ENCODE measurements at regions not wholly inside any gene's neighbourhood (a gene's known extent, or its start where the extent isn't known, plus 50 kb on each side); places are given as distances from the start of the nearest gene placed in this dataset.

DNA sequence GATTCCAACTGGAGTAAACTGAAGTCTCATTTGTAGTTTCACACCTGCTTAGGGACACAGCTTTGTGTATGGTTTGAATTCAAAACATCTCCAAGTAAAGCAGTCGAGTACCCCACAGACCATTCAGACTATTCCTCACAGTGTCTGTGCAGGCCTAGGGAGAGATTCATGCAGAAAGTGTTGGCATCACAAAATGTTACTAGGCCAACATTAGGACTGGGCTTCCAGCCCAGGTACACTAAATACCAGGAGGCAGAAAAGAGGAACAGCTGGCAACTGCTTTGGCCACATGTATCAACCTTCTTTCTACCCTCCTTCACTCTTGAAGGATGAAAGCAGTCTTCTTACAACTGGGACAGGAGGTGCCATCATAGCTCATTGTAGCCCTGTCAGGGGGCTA, 270.4 kb upstream of the TMEFF2 start:
- ChIA-PET POLR2A (no interaction called here), CTCF (no interaction called here)
- no peaks in the 10 kb centered on the region for H3K27me3 ChIP-seq (replicated peaks; ENCODE audit: control insufficient read depth, insufficient read depth, low read length)
- intact Hi-C loops (cut with micrococcal nuclease; ENCODE audit: unreplicated experiment): no loop called here
- H3K27ac Mint-ChIP-seq (ENCODE audit: unreplicated experiment): no peak overlapping the region
- H3K9me3 ChIP-seq: no peaks in the 10 kb centered on the region
- no peaks in the 10 kb centered on the region for H3K36me3 Mint-ChIP-seq (ENCODE audit: insufficient read depth, unreplicated experiment)
- H3K4me3 Mint-ChIP-seq (ENCODE audit: unreplicated experiment): no peak overlapping the region
- H3K27me3 Mint-ChIP-seq (ENCODE audit: insufficient read depth, unreplicated experiment): no peaks in the 10 kb centered on the region
- H3K4me1 ChIP-seq: no peaks in the 10 kb centered on the region
- TF ChIP-seq, protein P1, sequence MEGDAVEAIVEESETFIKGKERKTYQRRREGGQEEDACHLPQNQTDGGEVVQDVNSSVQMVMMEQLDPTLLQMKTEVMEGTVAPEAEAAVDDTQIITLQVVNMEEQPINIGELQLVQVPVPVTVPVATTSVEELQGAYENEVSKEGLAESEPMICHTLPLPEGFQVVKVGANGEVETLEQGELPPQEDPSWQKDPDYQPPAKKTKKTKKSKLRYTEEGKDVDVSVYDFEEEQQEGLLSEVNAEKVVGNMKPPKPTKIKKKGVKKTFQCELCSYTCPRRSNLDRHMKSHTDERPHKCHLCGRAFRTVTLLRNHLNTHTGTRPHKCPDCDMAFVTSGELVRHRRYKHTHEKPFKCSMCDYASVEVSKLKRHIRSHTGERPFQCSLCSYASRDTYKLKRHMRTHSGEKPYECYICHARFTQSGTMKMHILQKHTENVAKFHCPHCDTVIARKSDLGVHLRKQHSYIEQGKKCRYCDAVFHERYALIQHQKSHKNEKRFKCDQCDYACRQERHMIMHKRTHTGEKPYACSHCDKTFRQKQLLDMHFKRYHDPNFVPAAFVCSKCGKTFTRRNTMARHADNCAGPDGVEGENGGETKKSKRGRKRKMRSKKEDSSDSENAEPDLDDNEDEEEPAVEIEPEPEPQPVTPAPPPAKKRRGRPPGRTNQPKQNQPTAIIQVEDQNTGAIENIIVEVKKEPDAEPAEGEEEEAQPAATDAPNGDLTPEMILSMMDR (IDR thresholded peaks at IDR 0.05; ENCODE audit: insufficient read depth in 1 of 2, low read depth in 1 of 2, low read length in 1 of 2, severe bottlenecking in 1 of 2, unreplicated experiment in 1 of 2): no peak
- no peak overlapping the region for H3K4me3 ChIP-seq (ENCODE audit: low read depth, low read length)
- H3K4me1 Mint-ChIP-seq (ENCODE audit: low read depth, unreplicated experiment): no peaks in the 10 kb centered on the region
- H3K36me3 ChIP-seq (ENCODE audit: control insufficient read depth, insufficient read depth, low read length): no peaks in the 10 kb centered on the region
- no peaks in the 10 kb centered on the region for H3K9me3 Mint-ChIP-seq (ENCODE audit: unreplicated experiment)
- DNase-seq: no peak
- no TSS peak for BruUV-seq (replicated peaks)

DNA sequence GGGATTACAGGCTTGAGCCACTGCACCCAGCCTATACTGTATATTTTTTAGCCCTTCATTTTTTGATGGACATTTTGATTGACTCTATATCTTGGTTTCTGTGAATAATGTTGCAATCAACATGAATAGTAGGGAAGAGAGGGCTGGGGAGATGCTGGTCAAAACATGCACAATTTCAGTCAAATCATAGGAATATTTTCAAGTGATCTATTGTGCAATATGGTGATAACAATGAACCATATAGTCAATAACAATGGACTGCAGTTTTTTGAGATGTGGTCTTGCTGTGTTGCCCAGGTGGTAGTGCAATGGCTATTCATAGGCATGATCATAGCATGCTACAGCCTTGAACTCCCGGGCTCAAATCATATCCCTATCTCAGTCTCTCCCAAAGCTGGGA, 264.7 kb upstream of the TMEFF2 start:
- no peaks in the 10 kb centered on the region for H3K27me3 ChIP-seq (replicated peaks; ENCODE audit: control insufficient read depth, insufficient read depth, low read length)
- Mint-ChIP-seq H3K4me3 (ENCODE audit: unreplicated experiment) (no peak overlapping the region), H3K4me1 (ENCODE audit: low read depth, unreplicated experiment) (no peaks in the 10 kb centered on the region), H3K27ac (ENCODE audit: unreplicated experiment) (no peak overlapping the region), H3K27me3 (ENCODE audit: insufficient read depth, unreplicated experiment) (no peaks in the 10 kb centered on the region), H3K9me3 (ENCODE audit: unreplicated experiment) (no peaks in the 10 kb centered on the region), H3K36me3 (ENCODE audit: insufficient read depth, unreplicated experiment) (no peaks in the 10 kb centered on the region)
- CTCF ChIA-PET: no interaction called here
- BruUV-seq (replicated peaks): no TSS peak
- H3K4me3 ChIP-seq (ENCODE audit: low read depth, low read length): no peak overlapping the region
- POLR2A ChIA-PET: no interaction called here
- no peaks in the 10 kb centered on the region for H3K9me3 ChIP-seq
- H3K4me1 ChIP-seq: no peaks in the 10 kb centered on the region
- DNase-seq: no peak
- intact Hi-C loops (cut with micrococcal nuclease; ENCODE audit: unreplicated experiment): no loop called here
- TF ChIP-seq, protein P1 (IDR thresholded peaks at IDR 0.05; ENCODE audit: insufficient read depth in 1 of 2, low read depth in 1 of 2, low read length in 1 of 2, severe bottlenecking in 1 of 2, unreplicated experiment in 1 of 2): no peak
- no peaks in the 10 kb centered on the region for H3K36me3 ChIP-seq (ENCODE audit: control insufficient read depth, insufficient read depth, low read length)

DNA sequence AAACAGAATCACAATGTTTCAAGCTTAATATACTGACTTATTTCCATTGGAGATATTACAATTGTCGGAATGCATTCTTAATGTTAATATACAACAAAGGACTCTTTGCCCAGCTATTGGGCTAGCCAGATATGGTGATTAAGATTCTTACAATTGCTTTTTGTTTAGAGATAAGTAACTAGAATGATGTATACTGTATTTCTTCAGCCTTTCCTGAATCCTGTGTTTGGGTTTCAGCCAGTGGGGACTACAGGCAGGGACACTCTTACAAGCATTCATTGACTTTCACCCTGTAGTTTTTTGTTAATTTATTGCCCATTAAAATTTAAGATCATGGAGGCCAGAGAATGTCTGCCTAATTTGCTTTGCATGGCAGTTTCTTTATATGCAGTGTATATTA, 254.1 kb upstream of the TMEFF2 start:
- ChIA-PET CTCF (no interaction called here), POLR2A (no interaction called here)
- TF ChIP-seq, protein P1 (IDR thresholded peaks at IDR 0.05; ENCODE audit: insufficient read depth in 1 of 2, low read depth in 1 of 2, low read length in 1 of 2, severe bottlenecking in 1 of 2, unreplicated experiment in 1 of 2): no peak
- H3K4me3 Mint-ChIP-seq (ENCODE audit: unreplicated experiment): no peak overlapping the region
- no peak overlapping the region for H3K27ac Mint-ChIP-seq (ENCODE audit: unreplicated experiment)
- Histone ChIP-seq H3K27me3 (replicated peaks; ENCODE audit: control insufficient read depth, insufficient read depth, low read length) (no peaks in the 10 kb centered on the region), H3K4me1 (peaks cover 33% of the 10 kb centered on the region), H3K4me3 (ENCODE audit: low read depth, low read length) (no peak overlapping the region), H3K36me3 (ENCODE audit: control insufficient read depth, insufficient read depth, low read length) (no peaks in the 10 kb centered on the region), H3K9me3 (0 out of 2 replicates have a peak, but pooled peaks cover 3% of the 10 kb centered on the region)
- H3K36me3 Mint-ChIP-seq (ENCODE audit: insufficient read depth, unreplicated experiment): no peaks in the 10 kb centered on the region
- no TSS peak for BruUV-seq (replicated peaks)
- no peaks in the 10 kb centered on the region for H3K9me3 Mint-ChIP-seq (ENCODE audit: unreplicated experiment)
- peaks cover 18% of the 10 kb centered on the region for H3K4me1 Mint-ChIP-seq (ENCODE audit: low read depth, unreplicated experiment)
- H3K27me3 Mint-ChIP-seq (ENCODE audit: insufficient read depth, unreplicated experiment): no peaks in the 10 kb centered on the region
- DNase-seq: no peak
- intact Hi-C loops (cut with micrococcal nuclease; ENCODE audit: unreplicated experiment): no loop called here
